ENCODE measurements at regions not wholly inside any gene's neighbourhood (a gene's known extent, or its start where the extent isn't known, plus 50 kb on each side); places are given as distances from the start of the nearest gene placed in this dataset.

GRCh38 chr11:45568049-45568448, 97.4 kb downstream of the CHST1 start:
- no peak for DNase-seq (ENCODE audit: extremely low spot score, unreplicated experiment)
- H3K36me3 Mint-ChIP-seq (ENCODE audit: unreplicated experiment): no peaks in the 10 kb centered on the region
- no peak overlapping the region for H3K27ac Mint-ChIP-seq (ENCODE audit: unreplicated experiment)
- no peak overlapping the region for H3K4me3 Mint-ChIP-seq (ENCODE audit: unreplicated experiment)
- H3K27me3 Mint-ChIP-seq (ENCODE audit: unreplicated experiment): peaks cover 8% of the 10 kb centered on the region
- no peaks in the 10 kb centered on the region for H3K4me1 Mint-ChIP-seq (ENCODE audit: unreplicated experiment)
- no peak for TF ChIP-seq CTCF (IDR thresholded peaks at IDR 0.05)
- no peaks in the 10 kb centered on the region for H3K9me3 Mint-ChIP-seq (ENCODE audit: unreplicated experiment)

- Mint-ChIP-seq H3K36me3 (ENCODE audit: unreplicated experiment) (no peaks in the 10 kb centered on the region), H3K27ac (ENCODE audit: unreplicated experiment) (no peak overlapping the region)
Measured at GRCh38 chr11:45565446-45565988, 99.9 kb downstream of the CHST1 start.

GRCh38 chr11:45563810-45564209, 101.6 kb downstream of the CHST1 start:
- no peak overlapping the region for H3K27ac Mint-ChIP-seq (ENCODE audit: unreplicated experiment)
- DNase-seq (ENCODE audit: extremely low spot score, unreplicated experiment): no peak
- H3K9me3 Mint-ChIP-seq (ENCODE audit: unreplicated experiment): no peaks in the 10 kb centered on the region
- H3K4me3 Mint-ChIP-seq (ENCODE audit: unreplicated experiment): no peak overlapping the region
- TF ChIP-seq CTCF (IDR thresholded peaks at IDR 0.05): no peak
- H3K4me1 Mint-ChIP-seq (ENCODE audit: unreplicated experiment): no peaks in the 10 kb centered on the region
- peaks cover 2% of the 10 kb centered on the region for H3K27me3 Mint-ChIP-seq (ENCODE audit: unreplicated experiment)
- no peaks in the 10 kb centered on the region for H3K36me3 Mint-ChIP-seq (ENCODE audit: unreplicated experiment)

More at GRCh38 chr11:45565446-45565988, 99.9 kb downstream of the CHST1 start:
- Mint-ChIP-seq H3K9me3 (ENCODE audit: unreplicated experiment) (no peaks in the 10 kb centered on the region), H3K4me3 (ENCODE audit: unreplicated experiment) (no peak overlapping the region), H3K27me3 (ENCODE audit: unreplicated experiment) (peaks cover 5% of the 10 kb centered on the region), H3K4me1 (ENCODE audit: unreplicated experiment) (no peaks in the 10 kb centered on the region)
- DNase-seq (ENCODE audit: extremely low spot score, unreplicated experiment): no peak
- no peak for TF ChIP-seq CTCF (IDR thresholded peaks at IDR 0.05)

DNA sequence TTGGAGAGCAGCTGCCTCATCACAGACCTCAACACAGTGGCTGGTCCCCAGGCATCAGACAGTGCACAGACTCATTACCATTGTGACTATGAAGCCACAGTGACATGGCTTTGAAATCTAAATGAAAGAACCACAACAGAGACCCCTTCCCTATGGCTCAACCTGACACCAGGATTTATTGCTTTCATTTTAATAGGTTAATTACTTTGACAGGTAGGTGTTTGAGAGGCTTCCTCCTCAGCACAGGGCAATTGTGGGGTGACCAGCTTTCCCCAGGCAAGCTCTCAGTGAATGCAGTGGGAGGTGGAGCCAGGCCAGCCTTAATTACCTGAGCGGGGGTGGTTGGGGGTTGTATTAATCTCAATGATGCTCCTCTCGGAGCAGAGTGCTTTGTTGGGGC, 102.3 kb downstream of the CHST1 start:
- Mint-ChIP-seq H3K4me3 (ENCODE audit: unreplicated experiment) (no peak overlapping the region), H3K36me3 (ENCODE audit: unreplicated experiment) (no peaks in the 10 kb centered on the region), H3K27me3 (ENCODE audit: unreplicated experiment) (peaks cover 2% of the 10 kb centered on the region), H3K9me3 (ENCODE audit: unreplicated experiment) (no peaks in the 10 kb centered on the region), H3K4me1 (ENCODE audit: unreplicated experiment) (no peaks in the 10 kb centered on the region), H3K27ac (ENCODE audit: unreplicated experiment) (no peak overlapping the region)
- no peak for TF ChIP-seq CTCF (IDR thresholded peaks at IDR 0.05)
- no peak for DNase-seq (ENCODE audit: extremely low spot score, unreplicated experiment)

DNA sequence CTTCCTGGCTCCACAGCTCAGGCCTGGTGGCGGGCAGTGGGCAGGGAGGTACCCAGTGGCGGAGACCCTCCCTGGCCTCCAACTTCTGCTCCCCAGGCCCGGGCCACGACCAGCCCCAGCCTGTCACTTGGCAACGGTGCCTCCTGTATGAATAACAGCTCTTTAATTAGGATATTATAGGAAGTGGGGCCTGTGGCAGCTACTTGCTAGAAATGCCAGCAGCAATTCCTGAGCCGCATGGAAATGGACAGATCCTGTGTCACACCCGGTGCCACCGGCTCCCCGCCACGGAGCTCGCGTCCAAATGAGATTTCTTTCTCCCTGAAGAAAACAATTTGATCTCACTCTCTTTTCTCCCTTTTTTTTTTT, 104.5 kb downstream of the CHST1 start:
- Mint-ChIP-seq H3K4me3 (ENCODE audit: unreplicated experiment) (no peak overlapping the region), H3K27ac (ENCODE audit: unreplicated experiment) (no peak overlapping the region), H3K36me3 (ENCODE audit: unreplicated experiment) (no peaks in the 10 kb centered on the region), H3K4me1 (ENCODE audit: unreplicated experiment) (no peaks in the 10 kb centered on the region), H3K9me3 (ENCODE audit: unreplicated experiment) (no peaks in the 10 kb centered on the region), H3K27me3 (ENCODE audit: unreplicated experiment) (peaks cover 7% of the 10 kb centered on the region)
- no peak for TF ChIP-seq CTCF (IDR thresholded peaks at IDR 0.05)
- no peak for DNase-seq (ENCODE audit: extremely low spot score, unreplicated experiment)

Data from osteocyte (in vitro differentiated cells).